ENCODE measurements at regions not wholly inside any gene's neighbourhood (a gene's known extent, or its start where the extent isn't known, plus 50 kb on each side); places are given as distances from the start of the nearest gene placed in this dataset.

- no peaks in the 10 kb centered on the region for H3K27me3 ChIP-seq (ENCODE audit: insufficient read depth, low read depth)
- no peak overlapping the region for H3K27ac ChIP-seq
- no peak overlapping the region for H3K9ac ChIP-seq
- no peaks in the 10 kb centered on the region for H3K79me2 ChIP-seq (ENCODE audit: insufficient read depth, low read depth)
- no peak overlapping the region for H3K4me3 ChIP-seq (IDR thresholded peaks at IDR 0.05; ENCODE audit: insufficient read depth, low read depth, low read length)
- no peak overlapping the region for H3K4me2 ChIP-seq
- H4K20me1 ChIP-seq (ENCODE audit: insufficient read depth) = no peaks in the 10 kb centered on the region
- TF ChIP-seq CTCF (conservative IDR thresholded peaks at IDR 0.05; ENCODE audit: low read depth, low read length) = no peak
- H3K4me1 ChIP-seq (ENCODE audit: low read depth, poor library complexity, severe bottlenecking) = no peaks in the 10 kb centered on the region
- H3K36me3 ChIP-seq (ENCODE audit: insufficient read depth) = no peaks in the 10 kb centered on the region
- no peak overlapping the region for H2AFZ ChIP-seq (ENCODE audit: low read depth)
Measured at GRCh38 chr6:146909886-146910285, 294.3 kb upstream of the STXBP5 start.

DNA sequence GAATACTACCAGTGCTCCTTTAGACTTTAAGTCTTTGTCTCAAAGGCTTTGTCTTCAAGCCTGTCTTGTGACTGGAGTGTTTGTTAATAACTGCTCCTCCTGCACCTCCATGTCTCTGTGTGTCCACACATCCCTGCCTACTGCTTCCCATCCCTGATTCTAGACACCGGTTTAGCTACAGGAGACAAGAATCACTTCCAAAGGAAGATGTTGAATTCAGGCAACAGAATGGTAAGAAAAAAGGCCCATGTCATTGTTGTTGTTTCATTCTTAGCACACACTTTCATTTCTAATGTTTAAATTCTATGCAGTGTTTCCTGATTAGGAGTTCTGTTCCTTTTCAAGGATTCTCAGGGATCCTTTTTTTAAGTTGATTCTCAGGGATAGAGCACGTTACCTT is 293.6 kb upstream of the STXBP5 start:
- H3K9ac ChIP-seq = no peak overlapping the region
- no peak for TF ChIP-seq CTCF (conservative IDR thresholded peaks at IDR 0.05; ENCODE audit: low read depth, low read length)
- H3K4me1 ChIP-seq (ENCODE audit: low read depth, poor library complexity, severe bottlenecking) = no peaks in the 10 kb centered on the region
- no peaks in the 10 kb centered on the region for H3K79me2 ChIP-seq (ENCODE audit: insufficient read depth, low read depth)
- no peaks in the 10 kb centered on the region for H3K36me3 ChIP-seq (ENCODE audit: insufficient read depth)
- H3K27ac ChIP-seq = no peak overlapping the region
- no peaks in the 10 kb centered on the region for H4K20me1 ChIP-seq (ENCODE audit: insufficient read depth)
- no peak overlapping the region for H3K4me3 ChIP-seq (IDR thresholded peaks at IDR 0.05; ENCODE audit: insufficient read depth, low read depth, low read length)
- no peaks in the 10 kb centered on the region for H3K27me3 ChIP-seq (ENCODE audit: insufficient read depth, low read depth)
- H3K4me2 ChIP-seq = no peak overlapping the region
- H2AFZ ChIP-seq (ENCODE audit: low read depth) = no peak overlapping the region

DNA sequence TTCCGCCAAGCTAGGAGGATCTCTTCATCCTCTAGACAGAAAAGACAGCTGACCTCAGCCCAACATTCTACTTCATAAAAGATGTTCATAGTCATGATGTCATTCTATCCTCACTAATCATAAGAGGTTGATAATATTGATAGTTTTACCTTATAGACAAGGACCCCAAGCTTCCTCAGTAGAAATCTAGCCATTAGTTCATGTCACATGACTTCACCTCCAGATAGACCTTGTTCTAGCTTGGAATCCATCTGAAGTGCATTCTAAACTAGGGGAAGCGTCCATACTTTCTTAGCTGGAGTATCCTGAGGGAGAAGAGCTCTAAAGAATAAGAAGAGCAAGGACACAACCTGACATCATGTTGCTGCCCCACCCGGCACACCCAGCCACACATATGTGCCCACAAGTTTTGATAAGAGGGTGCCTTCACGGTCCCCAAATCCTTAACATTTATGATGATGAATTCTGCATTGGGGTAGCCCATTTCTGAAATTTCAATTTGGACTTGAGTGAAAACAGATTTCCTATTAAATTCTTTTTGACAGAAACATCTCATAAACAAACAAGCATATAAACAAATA is 292.5 kb upstream of the STXBP5 start:
- Histone ChIP-seq H3K4me2 (no peak overlapping the region), H3K9ac (no peak overlapping the region), H3K27ac (no peak overlapping the region), H2AFZ (ENCODE audit: low read depth) (no peak overlapping the region), H3K79me2 (ENCODE audit: insufficient read depth, low read depth) (no peaks in the 10 kb centered on the region), H3K27me3 (ENCODE audit: insufficient read depth, low read depth) (no peaks in the 10 kb centered on the region), H4K20me1 (ENCODE audit: insufficient read depth) (no peaks in the 10 kb centered on the region), H3K4me3 (IDR thresholded peaks at IDR 0.05; ENCODE audit: insufficient read depth, low read depth, low read length) (no peak overlapping the region), H3K4me1 (ENCODE audit: low read depth, poor library complexity, severe bottlenecking) (no peaks in the 10 kb centered on the region), H3K36me3 (ENCODE audit: insufficient read depth) (no peaks in the 10 kb centered on the region)
- TF ChIP-seq CTCF (conservative IDR thresholded peaks at IDR 0.05; ENCODE audit: low read depth, low read length) = no peak

- TF ChIP-seq CTCF (conservative IDR thresholded peaks at IDR 0.05; ENCODE audit: low read depth, low read length) = no peak
- no peaks in the 10 kb centered on the region for H3K36me3 ChIP-seq (ENCODE audit: insufficient read depth)
- no peaks in the 10 kb centered on the region for H3K4me1 ChIP-seq (ENCODE audit: low read depth, poor library complexity, severe bottlenecking)
- no peak overlapping the region for H3K4me2 ChIP-seq
- no peaks in the 10 kb centered on the region for H3K27me3 ChIP-seq (ENCODE audit: insufficient read depth, low read depth)
- no peaks in the 10 kb centered on the region for H4K20me1 ChIP-seq (ENCODE audit: insufficient read depth)
- H3K27ac ChIP-seq = no peak overlapping the region
- no peak overlapping the region for H2AFZ ChIP-seq (ENCODE audit: low read depth)
- no peak overlapping the region for H3K4me3 ChIP-seq (IDR thresholded peaks at IDR 0.05; ENCODE audit: insufficient read depth, low read depth, low read length)
- H3K79me2 ChIP-seq (ENCODE audit: insufficient read depth, low read depth) = no peaks in the 10 kb centered on the region
- H3K9ac ChIP-seq = no peak overlapping the region
Measured at GRCh38 chr6:146912730-146913685, 291.2 kb upstream of the STXBP5 start.

Measured in KMS-11 (cell line).